ENCODE measurements at regions not wholly inside any gene's neighbourhood (a gene's known extent, or its start where the extent isn't known, plus 50 kb on each side); places are given as distances from the start of the nearest gene placed in this dataset.
"Not testable (repeated sequence)": the region's sequence is repeated elsewhere in the genome, so short reads cannot be mapped to it uniquely, and the experiment has no call there.

DNA sequence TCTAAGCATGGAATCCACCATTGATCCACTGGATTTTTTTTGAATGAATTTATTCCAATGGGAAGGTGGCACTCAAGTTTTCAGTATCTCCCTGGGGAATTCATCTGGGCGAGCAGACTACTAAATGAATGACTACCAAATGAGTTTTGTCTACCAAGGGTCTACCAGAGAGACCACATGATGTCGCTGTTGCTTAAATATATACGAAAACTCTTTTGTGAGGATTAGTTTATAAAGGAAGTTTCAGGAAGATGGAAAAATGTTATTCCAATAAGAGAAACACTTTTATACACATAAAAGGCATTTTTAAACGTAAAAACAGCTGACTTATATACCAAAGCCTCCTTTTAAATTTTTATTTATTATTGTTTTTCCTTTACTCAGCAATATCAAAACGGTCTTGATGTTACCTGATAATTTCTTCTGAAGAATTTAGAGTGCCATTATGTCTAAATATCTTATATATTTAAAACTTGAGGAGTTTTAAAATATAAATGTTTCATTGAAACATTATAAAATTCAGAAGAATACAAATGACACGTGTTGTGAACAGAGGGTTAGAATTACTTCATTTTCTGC lies 139.7 kb downstream of the HRH4 start:
- no peaks in the 10 kb centered on the region for H3K4me1 ChIP-seq (ENCODE audit: control insufficient read depth in 1 of 2, insufficient read depth in 2 of 2, low read length in 2 of 2)
- H3K9me3 ChIP-seq (ENCODE audit: control insufficient read depth in 1 of 2, low read length in 2 of 2): no peaks in the 10 kb centered on the region
- no peak overlapping the region for H3K4me3 ChIP-seq (ENCODE audit: low read depth in 1 of 2, low read length in 2 of 2)
- no peak overlapping the region for H3K27ac ChIP-seq (ENCODE audit: low read length)
- H3K36me3 ChIP-seq (ENCODE audit: control insufficient read depth in 1 of 2, insufficient read depth in 2 of 2, low read length in 2 of 2): no peaks in the 10 kb centered on the region
- H3K27me3 ChIP-seq (ENCODE audit: low read depth, low read length): no peaks in the 10 kb centered on the region

DNA sequence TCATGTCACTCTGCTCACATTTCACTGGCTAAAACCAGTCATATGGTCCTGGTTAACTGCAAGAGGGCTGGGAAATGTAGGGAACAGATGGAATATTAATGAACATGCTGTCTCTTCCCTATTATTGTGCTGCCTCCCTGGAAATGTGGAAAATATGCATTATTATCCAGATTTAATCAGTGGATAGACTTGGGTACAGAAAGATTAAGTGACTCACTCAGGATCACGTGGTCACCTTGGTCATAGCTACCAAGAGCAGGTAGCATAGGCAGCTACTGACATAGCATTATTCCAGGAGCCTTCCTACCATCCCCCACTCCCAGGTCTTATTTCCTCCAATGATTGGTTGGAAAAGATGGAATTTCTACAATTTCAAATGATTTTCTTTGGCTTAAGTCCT lies 141.1 kb downstream of the HRH4 start:
- H3K27ac ChIP-seq (ENCODE audit: low read length): no peak overlapping the region
- no peaks in the 10 kb centered on the region for H3K9me3 ChIP-seq (ENCODE audit: control insufficient read depth in 1 of 2, low read length in 2 of 2)
- H3K4me1 ChIP-seq (ENCODE audit: control insufficient read depth in 1 of 2, insufficient read depth in 2 of 2, low read length in 2 of 2): no peaks in the 10 kb centered on the region
- H3K4me3 ChIP-seq (ENCODE audit: low read depth in 1 of 2, low read length in 2 of 2): no peak overlapping the region
- H3K27me3 ChIP-seq (ENCODE audit: low read depth, low read length): no peaks in the 10 kb centered on the region
- no peaks in the 10 kb centered on the region for H3K36me3 ChIP-seq (ENCODE audit: control insufficient read depth in 1 of 2, insufficient read depth in 2 of 2, low read length in 2 of 2)

DNA sequence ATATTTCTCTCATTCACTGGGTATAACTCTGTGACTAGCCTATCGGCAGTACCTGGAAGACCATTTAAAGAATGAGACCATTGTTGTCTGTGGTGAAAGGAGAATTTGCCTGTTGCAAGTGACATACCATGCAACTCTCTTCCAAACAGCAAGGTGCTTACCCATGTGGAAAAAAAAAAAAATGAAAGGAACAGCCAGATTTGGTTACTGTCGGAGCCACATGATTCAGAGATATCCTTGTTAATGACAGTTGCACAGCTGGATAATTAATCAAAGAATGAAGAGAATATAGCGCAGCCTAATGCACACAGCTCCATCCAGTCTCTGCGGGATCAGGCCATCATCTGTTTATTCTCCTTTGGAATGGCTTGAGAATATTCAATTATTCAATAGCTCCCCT lies 141.8 kb downstream of the HRH4 start:
- no peaks in the 10 kb centered on the region for H3K36me3 ChIP-seq (ENCODE audit: control insufficient read depth in 1 of 2, insufficient read depth in 2 of 2, low read length in 2 of 2)
- no peak overlapping the region for H3K4me3 ChIP-seq (ENCODE audit: low read depth in 1 of 2, low read length in 2 of 2)
- H3K27me3 ChIP-seq (ENCODE audit: low read depth, low read length): no peaks in the 10 kb centered on the region

DNA sequence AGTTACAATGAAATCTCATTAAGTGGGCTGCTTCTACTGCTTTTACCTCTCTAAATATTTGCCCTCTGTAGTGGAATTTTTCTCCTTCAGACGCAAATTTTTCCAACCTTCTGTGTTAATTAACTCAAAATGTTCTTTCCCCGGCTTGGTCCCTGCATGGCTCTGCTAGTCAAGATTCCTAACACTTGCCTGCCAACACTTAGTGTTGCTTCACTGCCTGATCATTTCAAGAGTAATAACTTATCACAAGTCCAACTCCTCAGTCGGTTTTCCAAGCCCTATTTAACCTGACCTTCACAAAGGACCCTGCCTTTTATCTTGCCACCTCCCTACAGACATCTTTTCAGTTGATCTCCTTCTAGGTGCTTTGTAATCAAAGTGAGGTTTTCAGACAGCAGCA lies 142.7 kb downstream of the HRH4 start:
- Histone ChIP-seq H3K9me3 (ENCODE audit: control insufficient read depth in 1 of 2, low read length in 2 of 2) (no peaks in the 10 kb centered on the region), H3K4me3 (ENCODE audit: low read depth in 1 of 2, low read length in 2 of 2) (no peak overlapping the region), H3K36me3 (ENCODE audit: control insufficient read depth in 1 of 2, insufficient read depth in 2 of 2, low read length in 2 of 2) (no peaks in the 10 kb centered on the region), H3K27me3 (ENCODE audit: low read depth, low read length) (no peaks in the 10 kb centered on the region), H3K4me1 (ENCODE audit: control insufficient read depth in 1 of 2, insufficient read depth in 2 of 2, low read length in 2 of 2) (no peaks in the 10 kb centered on the region), H3K27ac (ENCODE audit: low read length) (no peak overlapping the region)

More for the DNA sequence above, 141.8 kb downstream of the HRH4 start:
- H3K9me3 ChIP-seq (ENCODE audit: control insufficient read depth in 1 of 2, low read length in 2 of 2): no peaks in the 10 kb centered on the region
- no peaks in the 10 kb centered on the region for H3K4me1 ChIP-seq (ENCODE audit: control insufficient read depth in 1 of 2, insufficient read depth in 2 of 2, low read length in 2 of 2)
- no peak overlapping the region for H3K27ac ChIP-seq (ENCODE audit: low read length)

DNA sequence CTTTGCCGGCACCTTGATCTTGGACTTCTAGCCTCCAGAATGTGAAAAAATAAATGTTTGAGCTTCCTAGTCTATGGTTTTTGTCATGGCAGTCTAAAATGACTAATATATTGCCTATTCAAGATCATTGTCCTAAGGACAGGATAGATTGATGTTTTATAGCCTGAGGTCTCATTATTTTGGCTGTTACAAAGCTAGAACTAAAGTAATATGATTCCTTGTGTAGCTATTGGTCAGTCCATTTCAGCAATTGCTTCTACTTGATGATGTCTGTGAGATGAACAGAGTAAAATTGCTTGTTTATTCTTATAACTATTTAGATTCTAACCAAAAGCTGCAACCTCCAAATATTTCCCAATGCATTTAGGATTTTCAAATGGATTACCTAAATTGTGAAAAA lies 145.0 kb downstream of the HRH4 start:
- no peaks in the 10 kb centered on the region for H3K27me3 ChIP-seq (ENCODE audit: low read depth, low read length)
- H3K4me1 ChIP-seq (ENCODE audit: control insufficient read depth in 1 of 2, insufficient read depth in 2 of 2, low read length in 2 of 2): no peaks in the 10 kb centered on the region
- H3K36me3 ChIP-seq (ENCODE audit: control insufficient read depth in 1 of 2, insufficient read depth in 2 of 2, low read length in 2 of 2): no peaks in the 10 kb centered on the region
- H3K27ac ChIP-seq (ENCODE audit: low read length): no peak overlapping the region
- no peak overlapping the region for H3K4me3 ChIP-seq (ENCODE audit: low read depth in 1 of 2, low read length in 2 of 2)
- H3K9me3 ChIP-seq (ENCODE audit: control insufficient read depth in 1 of 2, low read length in 2 of 2): no peaks in the 10 kb centered on the region

DNA sequence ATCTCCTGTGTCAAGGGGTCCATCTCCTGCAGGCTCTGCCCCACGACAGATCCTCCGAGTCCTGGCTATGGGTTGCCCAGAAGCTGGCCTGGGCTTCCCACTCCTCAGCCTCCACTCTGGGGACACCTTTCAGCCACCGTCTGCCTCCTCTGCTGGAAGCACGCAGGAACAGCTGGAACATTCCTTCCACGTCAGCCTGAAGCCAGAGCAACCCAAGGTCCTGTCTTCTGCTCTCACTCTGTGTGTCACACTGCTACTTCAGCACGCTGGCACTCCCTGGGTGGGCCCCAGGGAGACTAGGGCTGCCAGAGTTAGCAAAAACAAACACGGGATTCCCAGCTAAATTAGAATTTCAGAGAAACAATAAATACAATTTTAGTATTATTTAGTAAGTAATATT lies 148.8 kb downstream of the HRH4 start:
- no peaks in the 10 kb centered on the region for H3K36me3 ChIP-seq (ENCODE audit: control insufficient read depth in 1 of 2, insufficient read depth in 2 of 2, low read length in 2 of 2)
- H3K27ac ChIP-seq (ENCODE audit: low read length): no peak overlapping the region
- H3K27me3 ChIP-seq (ENCODE audit: low read depth, low read length): no peaks in the 10 kb centered on the region

DNA sequence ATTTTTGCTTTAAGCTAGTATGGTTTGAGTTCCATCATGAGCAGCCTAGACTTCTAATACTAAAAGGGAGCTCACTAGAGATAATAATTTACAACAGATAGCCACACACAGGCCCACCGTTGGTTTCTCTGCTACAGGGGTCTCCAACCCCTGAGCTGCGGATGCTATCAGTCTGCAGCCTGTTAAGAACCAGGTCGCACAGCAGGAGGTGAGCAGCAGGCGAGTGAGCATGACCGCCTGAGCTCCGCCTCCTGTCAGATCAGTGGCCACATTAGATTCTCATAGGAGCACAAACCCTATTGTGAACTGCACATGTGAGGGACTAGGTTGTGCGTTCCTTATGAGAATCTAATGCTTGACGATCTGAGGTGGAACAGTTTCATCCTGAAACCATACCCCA lies 150.6 kb downstream of the HRH4 start:
- Histone ChIP-seq H3K4me1 (ENCODE audit: control insufficient read depth in 1 of 2, insufficient read depth in 2 of 2, low read length in 2 of 2) (no peaks in the 10 kb centered on the region), H3K9me3 (ENCODE audit: control insufficient read depth in 1 of 2, low read length in 2 of 2) (no peaks in the 10 kb centered on the region), H3K4me3 (ENCODE audit: low read depth in 1 of 2, low read length in 2 of 2) (no peak overlapping the region), H3K27me3 (ENCODE audit: low read depth, low read length) (no peaks in the 10 kb centered on the region), H3K36me3 (ENCODE audit: control insufficient read depth in 1 of 2, insufficient read depth in 2 of 2, low read length in 2 of 2) (no peaks in the 10 kb centered on the region), H3K27ac (ENCODE audit: low read length) (no peak overlapping the region)

More for the DNA sequence above, 148.8 kb downstream of the HRH4 start:
- Histone ChIP-seq H3K9me3 (ENCODE audit: control insufficient read depth in 1 of 2, low read length in 2 of 2) (no peaks in the 10 kb centered on the region), H3K4me1 (ENCODE audit: control insufficient read depth in 1 of 2, insufficient read depth in 2 of 2, low read length in 2 of 2) (no peaks in the 10 kb centered on the region), H3K4me3 (ENCODE audit: low read depth in 1 of 2, low read length in 2 of 2) (no peak overlapping the region)

DNA sequence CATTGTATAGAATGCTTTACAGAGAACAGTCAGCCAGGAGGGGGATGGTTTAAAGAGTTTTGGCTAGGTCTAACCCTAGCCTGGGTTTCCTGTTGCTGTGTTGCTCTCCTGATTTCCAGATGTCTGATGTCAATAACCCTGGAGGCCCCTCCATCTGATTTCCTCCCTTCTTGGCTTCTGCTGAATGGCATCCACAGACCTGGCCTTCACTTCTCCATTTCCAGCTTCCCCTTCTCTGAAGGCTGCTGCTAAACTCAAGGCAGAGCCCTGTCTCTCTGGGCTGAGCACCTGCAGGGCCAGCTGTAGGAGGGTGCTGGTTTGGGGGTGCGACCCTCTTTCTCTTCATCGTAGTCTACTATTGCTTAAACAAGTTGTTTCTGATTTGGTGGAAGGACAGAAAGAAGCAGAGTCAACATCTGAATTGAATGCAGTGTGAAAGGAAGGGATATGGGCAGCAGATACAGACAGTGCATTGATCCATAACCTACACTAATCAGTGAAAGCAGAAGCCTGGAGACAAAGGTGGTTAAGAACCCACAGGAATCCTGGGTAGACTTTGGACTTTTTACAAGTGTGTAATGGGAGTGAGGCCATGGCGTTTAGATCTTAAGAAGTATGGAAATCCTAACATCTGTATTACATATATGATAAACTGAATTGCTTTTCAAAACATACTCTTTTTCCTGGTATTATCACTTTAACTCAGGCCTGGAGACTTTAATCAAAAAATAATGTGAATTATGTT lies 153.6 kb downstream of the HRH4 start:
- no peaks in the 10 kb centered on the region for H3K9me3 ChIP-seq (ENCODE audit: control insufficient read depth in 1 of 2, low read length in 2 of 2)
- no peak overlapping the region for H3K4me3 ChIP-seq (ENCODE audit: low read depth in 1 of 2, low read length in 2 of 2)
- no peaks in the 10 kb centered on the region for H3K4me1 ChIP-seq (ENCODE audit: control insufficient read depth in 1 of 2, insufficient read depth in 2 of 2, low read length in 2 of 2)
- no peak overlapping the region for H3K27ac ChIP-seq (ENCODE audit: low read length)
- H3K36me3 ChIP-seq (ENCODE audit: control insufficient read depth in 1 of 2, insufficient read depth in 2 of 2, low read length in 2 of 2): no peaks in the 10 kb centered on the region
- no peaks in the 10 kb centered on the region for H3K27me3 ChIP-seq (ENCODE audit: low read depth, low read length)

DNA sequence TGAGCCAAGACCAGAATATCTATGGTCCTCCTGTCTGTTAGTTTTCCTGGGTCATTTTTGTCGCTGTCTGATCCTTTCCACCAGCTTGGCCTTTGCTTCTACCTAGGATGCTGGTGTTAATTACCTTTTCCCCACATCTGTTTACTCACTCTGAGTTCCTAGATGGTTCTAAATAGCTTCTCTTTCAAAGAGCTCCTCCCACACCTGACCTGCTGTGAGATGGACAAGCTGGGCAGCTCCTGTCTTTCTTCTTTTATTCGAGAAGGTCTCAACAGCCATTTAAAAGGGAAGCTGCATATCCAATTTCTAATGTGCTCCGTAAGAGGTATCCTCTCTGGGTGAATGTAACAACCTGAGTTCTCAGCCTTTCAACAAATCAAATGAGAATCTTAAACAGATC lies 156.2 kb downstream of the HRH4 start:
- Histone ChIP-seq H3K4me3 (ENCODE audit: low read depth in 1 of 2, low read length in 2 of 2) (no peak overlapping the region), H3K27ac (ENCODE audit: low read length) (no peak overlapping the region), H3K36me3 (ENCODE audit: control insufficient read depth in 1 of 2, insufficient read depth in 2 of 2, low read length in 2 of 2) (no peaks in the 10 kb centered on the region), H3K4me1 (ENCODE audit: control insufficient read depth in 1 of 2, insufficient read depth in 2 of 2, low read length in 2 of 2) (no peaks in the 10 kb centered on the region), H3K27me3 (ENCODE audit: low read depth, low read length) (no peaks in the 10 kb centered on the region), H3K9me3 (ENCODE audit: control insufficient read depth in 1 of 2, low read length in 2 of 2) (no peaks in the 10 kb centered on the region)

DNA sequence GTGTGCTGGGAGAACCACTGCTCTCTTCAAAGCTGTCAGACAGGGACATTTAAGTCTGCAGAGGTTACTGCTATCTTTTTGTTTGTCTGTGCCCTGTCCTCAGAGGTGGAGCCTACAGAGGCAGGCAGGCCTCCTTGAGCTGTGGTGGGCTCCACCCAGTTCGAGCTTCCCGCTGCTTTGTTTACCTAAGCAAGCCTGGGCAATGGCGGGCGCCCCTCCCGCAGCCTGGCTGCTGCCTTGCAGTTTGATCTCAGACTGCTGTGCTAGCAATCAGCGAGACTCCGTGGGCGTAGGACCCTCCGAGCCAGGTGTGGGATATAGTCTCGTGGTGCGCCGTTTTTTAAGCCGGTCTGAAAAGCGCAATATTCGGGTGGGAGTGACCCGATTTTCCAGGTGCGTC lies 164.0 kb downstream of the HRH4 start:
- H3K27me3 ChIP-seq (ENCODE audit: low read depth, low read length); H3K4me3 ChIP-seq (ENCODE audit: low read depth in 1 of 2, low read length in 2 of 2); H3K4me1 ChIP-seq (ENCODE audit: control insufficient read depth in 1 of 2, insufficient read depth in 2 of 2, low read length in 2 of 2); H3K9me3 ChIP-seq (ENCODE audit: control insufficient read depth in 1 of 2, low read length in 2 of 2); H3K27ac ChIP-seq (ENCODE audit: low read length); H3K36me3 ChIP-seq (ENCODE audit: control insufficient read depth in 1 of 2, insufficient read depth in 2 of 2, low read length in 2 of 2): not testable (repeated sequence)

DNA sequence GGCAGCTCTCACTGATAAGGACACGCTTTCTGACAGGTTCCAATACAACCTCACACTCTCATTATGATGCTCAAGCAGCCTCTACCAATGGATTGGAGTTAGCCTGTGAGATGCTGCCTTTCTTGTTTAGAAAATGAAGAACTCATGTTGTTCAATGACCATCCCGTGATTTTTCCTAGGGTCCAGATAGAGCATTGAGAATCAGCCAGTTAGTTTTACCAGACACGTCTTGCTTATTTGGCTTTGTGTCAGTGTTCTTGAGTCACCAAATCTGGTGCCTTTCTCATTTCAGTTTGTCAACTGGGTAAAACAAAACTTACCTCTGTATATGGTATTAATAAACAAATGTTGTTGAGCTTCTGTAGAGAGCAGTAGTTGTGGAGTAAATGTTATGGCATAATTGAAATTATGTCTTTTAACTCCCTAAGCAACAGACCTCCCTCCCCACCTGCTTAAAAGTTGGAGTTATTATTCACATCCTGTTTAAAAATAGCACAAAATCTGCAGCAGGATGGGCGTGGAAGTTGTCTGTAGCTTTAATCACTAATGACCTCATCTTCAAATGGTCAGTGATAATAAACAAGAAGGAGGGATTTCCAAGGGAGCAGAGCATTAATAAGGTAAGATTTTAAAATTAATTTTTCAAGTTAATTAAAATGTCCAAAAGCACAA lies 167.3 kb downstream of the HRH4 start:
- Histone ChIP-seq H3K9me3 (ENCODE audit: control insufficient read depth in 1 of 2, low read length in 2 of 2) (no peaks in the 10 kb centered on the region), H3K4me1 (ENCODE audit: control insufficient read depth in 1 of 2, insufficient read depth in 2 of 2, low read length in 2 of 2) (peaks cover 0 to 4% of the 10 kb centered on the region in 2 donors), H3K27me3 (ENCODE audit: low read depth, low read length) (no peaks in the 10 kb centered on the region), H3K36me3 (ENCODE audit: control insufficient read depth in 1 of 2, insufficient read depth in 2 of 2, low read length in 2 of 2) (no peaks in the 10 kb centered on the region), H3K27ac (ENCODE audit: low read length) (no peak overlapping the region), H3K4me3 (ENCODE audit: low read depth in 1 of 2, low read length in 2 of 2) (no peak overlapping the region)

All from muscle layer of duodenum (tissue), 2 donors.